Ishikawa (cell line): ENCODE measurements at regions not wholly inside any gene's neighbourhood (a gene's known extent, or its start where the extent isn't known, plus 50 kb on each side); places are given as distances from the start of the nearest gene placed in this dataset.

Experiments used
- CEBPB ChIP-seq: IDR thresholded peaks from 2 replicates; pipeline ENCODE4 v1.6.1; 2012
- CREB1 ChIP-seq: IDR thresholded peaks from 2 replicates; pipeline ENCODE4 v1.6.1; 2012; ENCODE audit warnings: low read depth
- EGR1 ChIP-seq: IDR thresholded peaks from 2 replicates; pipeline ENCODE4 v1.6.1; 2012
- EP300 ChIP-seq: IDR thresholded peaks from 2 replicates; pipeline ENCODE4 v1.6.1; 2012; ENCODE audit warnings: borderline replicate concordance
- FOXM1 ChIP-seq: IDR thresholded peaks from 2 replicates; pipeline ENCODE4 v1.6.1; 2012; ENCODE audit warnings: low read depth, borderline replicate concordance
- NFIC ChIP-seq: IDR thresholded peaks from 2 replicates; pipeline ENCODE4 v1.6.1; 2012
- RAD21 ChIP-seq: IDR thresholded peaks from 2 replicates; pipeline ENCODE4 v1.6.1; 2012; ENCODE audit warnings: low read depth
- REST ChIP-seq: IDR thresholded peaks from 2 replicates; pipeline ENCODE4 v1.6.1; 2012; ENCODE audit warnings: low read depth, mild to moderate bottlenecking
- TAF1 ChIP-seq: IDR thresholded peaks from 2 replicates; pipeline ENCODE4 v1.6.1; 2012; ENCODE audit warnings: low read depth, mild to moderate bottlenecking
- TCF12 ChIP-seq: IDR thresholded peaks from 2 replicates; pipeline ENCODE4 v1.6.1; 2012; ENCODE audit warnings: low read depth
- TEAD4 ChIP-seq: IDR thresholded peaks from 2 replicates; pipeline ENCODE4 v1.6.1; 2012
- USF1 ChIP-seq: IDR thresholded peaks from 2 replicates; pipeline ENCODE4 v1.6.1; 2012
- YY1 ChIP-seq: IDR thresholded peaks from 2 replicates; pipeline ENCODE4 v1.6.1; 2012; ENCODE audit warnings: low read depth
- ZBTB7A ChIP-seq: IDR thresholded peaks from 2 replicates; pipeline ENCODE4 v1.6.1; 2012; ENCODE audit warnings: low read depth
- TF ChIP-seq, protein P1 (sequence below): IDR thresholded peaks from 2 replicates; pipeline ENCODE4 v1.6.1; 2012

GRCh38 chr1:220979371-220979770, 100.1 kb downstream of the HLX start:
- TF ChIP-seq USF1 (no peak), FOXM1 (no peak), CEBPB (no peak), YY1 (no peak), CREB1 (no peak), EP300 (no peak), RAD21 (no peak), EGR1 (no peak), TAF1 (no peak), ZBTB7A (no peak), REST (no peak)

DNA sequence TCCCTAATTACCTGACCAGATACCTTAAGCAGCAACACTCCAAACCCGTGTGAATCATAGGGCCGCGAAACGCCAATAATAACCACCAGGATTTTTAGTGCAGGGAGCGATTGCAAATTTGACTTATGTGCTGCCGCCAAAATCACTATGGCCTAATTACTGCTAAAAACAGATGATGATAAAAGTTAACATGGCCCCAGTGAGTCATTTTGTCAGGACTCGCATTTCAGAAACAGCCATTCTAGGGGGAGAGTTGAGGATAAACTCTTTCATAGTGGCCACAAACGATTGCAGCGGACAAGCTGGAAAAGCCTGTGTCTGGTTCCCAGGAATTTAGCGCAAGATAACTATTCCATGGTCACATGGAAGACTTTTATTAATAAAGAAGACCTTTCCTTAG, 103.4 kb downstream of the HLX start:
- TF ChIP-seq TEAD4 = no peak
- TF ChIP-seq YY1 = no peak
- no peak for TF ChIP-seq ZBTB7A
- no peak for TF ChIP-seq EP300
- TF ChIP-seq EGR1 = no peak
- TF ChIP-seq TCF12 = no peak
- TF ChIP-seq, protein P1, sequence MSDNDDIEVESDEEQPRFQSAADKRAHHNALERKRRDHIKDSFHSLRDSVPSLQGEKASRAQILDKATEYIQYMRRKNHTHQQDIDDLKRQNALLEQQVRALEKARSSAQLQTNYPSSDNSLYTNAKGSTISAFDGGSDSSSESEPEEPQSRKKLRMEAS = no peak
- no peak for TF ChIP-seq USF1
- no peak for TF ChIP-seq TAF1
- no peak for TF ChIP-seq NFIC
- TF ChIP-seq CREB1 = no peak
- no peak for TF ChIP-seq REST

- no peak for TF ChIP-seq ZBTB7A
- TF ChIP-seq EGR1 = no peak
- TF ChIP-seq YY1 = no peak
- TF ChIP-seq NFIC = no peak
- TF ChIP-seq CREB1 = no peak
- no peak for TF ChIP-seq FOXM1
- no peak for TF ChIP-seq RAD21
- TF ChIP-seq USF1 = no peak
- no peak for TF ChIP-seq TCF12
- TF ChIP-seq REST = no peak
- TF ChIP-seq CEBPB = no peak
- TF ChIP-seq, protein P1 = no peak
These were observed 104.8 kb downstream of the HLX start for GRCh38 chr1:220983877-220984635.

DNA sequence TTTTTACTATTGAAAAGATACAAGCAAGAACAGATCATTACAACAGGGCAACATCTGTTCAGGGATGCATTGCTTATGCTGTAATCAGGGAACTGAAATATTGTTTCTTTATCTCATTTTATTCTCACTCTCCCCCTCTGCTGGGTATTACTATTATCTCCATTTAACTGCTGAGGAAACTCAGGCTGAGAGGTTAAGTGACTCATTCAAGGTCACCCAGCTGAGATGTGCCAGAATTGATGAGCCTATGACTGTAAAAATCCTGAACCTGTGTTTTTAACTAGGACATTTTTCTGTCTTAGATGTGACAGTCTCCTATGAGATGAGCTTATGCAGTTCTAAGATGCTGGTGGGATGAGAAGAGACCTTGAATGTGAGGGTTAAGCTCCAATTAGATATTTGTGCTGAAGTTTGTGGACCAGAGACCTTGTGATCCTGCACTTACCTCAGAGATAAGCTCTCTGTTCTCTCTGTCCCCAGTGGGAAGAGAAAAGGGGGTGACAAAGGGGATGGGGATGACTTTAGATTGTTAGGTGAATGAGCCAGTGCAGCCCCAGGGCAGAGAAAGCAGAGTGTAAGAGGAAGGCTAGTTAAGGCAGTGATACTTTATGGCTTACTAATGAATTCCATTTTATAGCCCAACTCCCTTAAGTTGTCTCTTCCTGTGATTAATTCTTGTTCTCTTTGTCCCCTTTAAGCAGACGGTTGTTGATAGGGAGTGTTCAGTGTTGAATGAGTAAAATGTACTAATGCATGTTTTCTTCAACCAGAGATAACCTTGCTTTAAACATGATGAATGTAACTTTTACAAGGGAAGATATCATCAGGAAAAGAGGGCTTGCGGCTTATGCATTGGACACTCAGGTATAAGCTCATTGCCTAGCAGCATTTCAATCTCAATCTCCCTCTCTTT, 111.4 kb downstream of the HLX start:
- TF ChIP-seq NFIC = no peak
- TF ChIP-seq EP300 = no peak
- TF ChIP-seq, protein P1 = no peak
- no peak for TF ChIP-seq FOXM1
- TF ChIP-seq REST = no peak
- TF ChIP-seq TCF12 = no peak
- TF ChIP-seq TAF1 = no peak
- no peak for TF ChIP-seq RAD21
- no peak for TF ChIP-seq EGR1
- no peak for TF ChIP-seq USF1
- no peak for TF ChIP-seq TEAD4
- no peak for TF ChIP-seq CEBPB
- no peak for TF ChIP-seq YY1
- no peak for TF ChIP-seq CREB1
